ENCODE measurements at regions not wholly inside any gene's neighbourhood (a gene's known extent, or its start where the extent isn't known, plus 50 kb on each side); places are given as distances from the start of the nearest gene placed in this dataset.

DNA sequence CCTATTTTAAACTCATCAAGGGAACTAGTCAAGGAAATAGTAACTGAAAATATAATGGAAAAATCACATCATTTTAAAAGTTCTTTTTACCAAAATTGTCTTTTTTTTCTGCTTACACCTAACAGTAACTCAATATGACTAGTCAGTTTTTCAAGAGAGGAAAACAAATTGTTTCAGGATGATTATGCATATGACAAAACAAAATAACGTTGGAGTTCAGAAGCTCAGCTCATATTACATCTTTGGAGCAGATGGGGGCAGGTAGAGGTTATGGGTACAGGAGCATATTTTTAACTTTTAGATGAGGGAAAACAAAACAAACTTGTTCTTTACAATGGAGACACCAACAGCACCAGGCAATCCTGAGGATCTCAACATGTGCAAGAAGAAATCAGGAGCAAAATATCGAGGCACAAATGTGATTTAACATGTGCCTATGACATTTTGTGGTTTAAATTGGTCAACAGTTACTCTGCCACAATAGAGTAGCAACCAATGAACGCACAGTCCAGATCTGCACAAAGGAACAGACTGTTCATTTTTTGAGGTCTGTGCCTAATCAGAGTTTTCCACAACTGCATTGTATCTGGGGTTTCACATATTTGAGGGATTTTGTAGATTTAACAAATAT, 659.0 kb downstream of the ANXA1 start:
- no peak for DNase-seq (ENCODE audit: low read depth)
- TF ChIP-seq CTCF (IDR thresholded peaks at IDR 0.05; ENCODE audit: control insufficient read depth, extremely low read depth, insufficient read depth): no peak
- H3K4me3 ChIP-seq (ENCODE audit: low read depth, low read length): no peak overlapping the region

DNA sequence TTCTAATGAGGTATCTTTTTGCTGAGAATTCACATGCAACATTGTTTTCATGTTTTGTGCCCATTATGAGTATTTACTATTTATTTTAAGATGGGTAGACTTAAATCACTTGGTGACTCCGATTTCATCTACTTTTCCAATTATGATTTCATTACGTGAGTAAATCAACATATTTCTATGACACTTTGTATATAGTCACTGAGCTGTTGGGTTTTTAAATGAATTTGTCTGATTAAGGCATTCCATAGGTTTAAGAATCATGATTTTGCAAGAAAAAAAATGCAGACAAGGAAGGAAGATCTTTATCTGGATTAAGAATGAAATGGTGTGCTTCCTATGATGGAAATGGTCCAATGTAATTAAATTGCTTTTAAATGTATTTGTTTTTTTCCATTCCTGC, 661.9 kb downstream of the ANXA1 start:
- TF ChIP-seq CTCF (IDR thresholded peaks at IDR 0.05; ENCODE audit: control insufficient read depth, extremely low read depth, insufficient read depth): no peak
- H3K4me3 ChIP-seq (ENCODE audit: low read depth, low read length): no peak overlapping the region
- DNase-seq (ENCODE audit: low read depth): no peak

DNA sequence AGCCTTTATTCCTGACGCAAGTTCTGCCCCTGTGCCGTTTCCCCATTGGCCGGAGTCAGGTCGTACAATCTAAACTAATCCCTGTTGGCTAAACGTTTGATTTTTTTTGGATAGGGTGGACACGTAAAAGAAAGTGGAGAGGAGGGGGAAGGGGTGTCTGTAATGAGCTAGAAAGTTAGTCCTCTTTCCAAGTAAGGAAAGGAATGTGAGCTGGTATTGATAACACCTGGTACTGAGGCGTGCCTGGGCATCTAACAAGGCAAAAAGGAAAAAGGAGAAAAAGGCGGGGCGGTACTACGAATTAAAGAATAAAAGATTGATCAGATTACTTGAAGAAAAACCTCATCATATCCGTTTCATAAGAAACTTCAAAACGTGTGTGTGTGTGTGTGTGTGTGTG, 665.2 kb downstream of the ANXA1 start:
- no peak for DNase-seq (ENCODE audit: low read depth)
- no peak for TF ChIP-seq CTCF (IDR thresholded peaks at IDR 0.05; ENCODE audit: control insufficient read depth, extremely low read depth, insufficient read depth)
- H3K4me3 ChIP-seq (ENCODE audit: low read depth, low read length): no peak overlapping the region

DNA sequence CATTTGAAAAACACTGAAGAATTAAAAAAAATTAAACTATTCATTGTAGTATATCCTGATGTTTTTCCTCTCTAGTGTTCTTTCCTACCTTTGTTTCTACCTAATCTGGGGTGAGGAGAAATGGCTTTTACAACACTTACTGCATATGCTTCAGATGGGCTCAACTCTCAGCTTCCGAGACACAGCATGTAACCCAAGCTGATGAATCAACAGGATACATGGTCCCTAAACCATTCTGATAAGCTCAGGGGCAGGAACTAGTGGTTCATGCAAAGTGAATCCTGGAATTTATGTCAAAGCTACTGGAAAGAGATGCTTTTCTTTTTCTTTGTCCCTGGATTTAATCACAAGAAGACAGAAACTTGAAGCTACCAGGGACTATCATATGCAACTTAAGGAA, 672.5 kb upstream of the RORB start:
- no peak for TF ChIP-seq CTCF (IDR thresholded peaks at IDR 0.05; ENCODE audit: control insufficient read depth, extremely low read depth, insufficient read depth)
- no peak overlapping the region for H3K4me3 ChIP-seq (ENCODE audit: low read depth, low read length)
- DNase-seq (ENCODE audit: low read depth): no peak

DNA sequence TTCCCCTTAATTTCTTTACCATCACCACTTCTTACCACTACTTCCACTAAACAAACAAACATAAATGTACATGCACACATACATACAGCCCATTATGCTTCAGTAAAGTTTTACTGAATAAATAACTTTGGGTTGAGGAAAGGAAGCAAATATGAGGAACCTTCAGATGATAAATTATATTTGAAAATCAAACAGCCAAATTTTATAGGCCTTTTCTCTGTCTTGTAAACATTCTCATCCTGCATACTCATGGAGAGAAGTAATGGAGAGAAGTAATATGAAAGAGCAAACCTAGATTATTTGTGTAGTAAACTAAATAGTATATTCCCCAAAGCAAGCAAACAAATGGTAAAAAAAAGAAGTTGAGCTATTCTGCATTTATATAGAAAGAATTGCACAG, 658.3 kb upstream of the RORB start:
- no peak for TF ChIP-seq CTCF (IDR thresholded peaks at IDR 0.05; ENCODE audit: control insufficient read depth, extremely low read depth, insufficient read depth)
- peak; percentile 90 for DNase-seq (ENCODE audit: low read depth)
- H3K4me3 ChIP-seq (ENCODE audit: low read depth, low read length): no peak overlapping the region

GRCh38 chr9:73839471-73839870, 657.7 kb upstream of the RORB start:
- peak; percentile 92 for DNase-seq (ENCODE audit: low read depth)
- H3K4me3 ChIP-seq (ENCODE audit: low read depth, low read length): no peak overlapping the region
- TF ChIP-seq CTCF (IDR thresholded peaks at IDR 0.05; ENCODE audit: control insufficient read depth, extremely low read depth, insufficient read depth): no peak

DNA sequence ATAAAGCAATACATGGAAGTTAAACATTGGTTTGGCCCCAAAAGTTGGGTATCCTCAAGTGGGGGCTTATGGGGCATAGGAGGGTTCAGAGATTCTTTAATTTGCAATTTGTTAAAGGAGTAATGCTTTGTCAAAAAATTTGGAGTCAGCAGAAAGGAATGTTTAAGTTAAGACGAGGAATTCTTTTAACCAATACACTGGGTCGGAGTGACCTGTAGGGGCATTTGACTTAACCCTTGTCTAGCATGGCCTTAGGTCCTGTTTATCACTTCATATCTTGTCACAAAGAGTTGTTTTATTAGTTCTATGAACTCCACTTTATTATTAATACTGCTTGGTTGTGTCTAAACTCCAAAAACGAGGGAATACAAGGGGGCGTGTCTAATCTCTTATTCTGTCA, 656.1 kb upstream of the RORB start:
- no peak overlapping the region for H3K4me3 ChIP-seq (ENCODE audit: low read depth, low read length)
- DNase-seq (ENCODE audit: low read depth): no peak
- no peak for TF ChIP-seq CTCF (IDR thresholded peaks at IDR 0.05; ENCODE audit: control insufficient read depth, extremely low read depth, insufficient read depth)

Data from LNCaP clone FGC (cell line).